ENCODE measurements at regions not wholly inside any gene's neighbourhood (a gene's known extent, or its start where the extent isn't known, plus 50 kb on each side); places are given as distances from the start of the nearest gene placed in this dataset.

DNA sequence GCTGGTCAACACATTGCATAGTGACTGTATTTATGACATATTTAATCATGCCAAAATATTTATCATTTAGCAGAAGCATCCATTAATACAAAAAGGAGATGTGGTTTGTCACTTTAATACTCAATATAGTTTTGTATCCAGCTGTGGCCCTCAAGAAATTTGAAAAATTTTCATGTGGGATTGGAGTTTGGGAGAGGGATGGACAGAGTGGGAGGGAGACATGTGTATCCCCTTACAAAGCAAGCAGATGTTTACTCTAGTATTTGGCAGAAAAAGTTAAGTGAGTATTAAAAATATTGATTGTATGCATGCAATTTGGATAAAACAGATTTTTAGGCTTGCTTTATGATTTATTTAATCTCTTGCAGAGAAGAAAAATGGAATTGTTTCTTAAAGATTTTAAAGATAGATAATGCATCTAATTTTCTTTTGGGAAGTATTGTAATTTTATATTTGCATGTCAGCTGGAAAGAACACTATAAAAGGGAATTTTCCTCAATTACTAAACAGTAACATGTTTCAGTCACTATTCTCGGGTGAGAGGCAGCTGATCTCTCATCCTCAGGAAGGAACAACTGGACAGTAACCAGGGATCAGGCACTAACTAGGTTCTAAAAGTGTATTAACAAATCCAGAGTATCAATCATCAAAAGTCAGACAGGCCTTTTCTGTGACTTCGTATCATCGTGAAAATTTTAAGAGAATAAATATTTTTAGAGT, 1184.7 kb upstream of the NXPH2 start:
- TF ChIP-seq, protein P1, sequence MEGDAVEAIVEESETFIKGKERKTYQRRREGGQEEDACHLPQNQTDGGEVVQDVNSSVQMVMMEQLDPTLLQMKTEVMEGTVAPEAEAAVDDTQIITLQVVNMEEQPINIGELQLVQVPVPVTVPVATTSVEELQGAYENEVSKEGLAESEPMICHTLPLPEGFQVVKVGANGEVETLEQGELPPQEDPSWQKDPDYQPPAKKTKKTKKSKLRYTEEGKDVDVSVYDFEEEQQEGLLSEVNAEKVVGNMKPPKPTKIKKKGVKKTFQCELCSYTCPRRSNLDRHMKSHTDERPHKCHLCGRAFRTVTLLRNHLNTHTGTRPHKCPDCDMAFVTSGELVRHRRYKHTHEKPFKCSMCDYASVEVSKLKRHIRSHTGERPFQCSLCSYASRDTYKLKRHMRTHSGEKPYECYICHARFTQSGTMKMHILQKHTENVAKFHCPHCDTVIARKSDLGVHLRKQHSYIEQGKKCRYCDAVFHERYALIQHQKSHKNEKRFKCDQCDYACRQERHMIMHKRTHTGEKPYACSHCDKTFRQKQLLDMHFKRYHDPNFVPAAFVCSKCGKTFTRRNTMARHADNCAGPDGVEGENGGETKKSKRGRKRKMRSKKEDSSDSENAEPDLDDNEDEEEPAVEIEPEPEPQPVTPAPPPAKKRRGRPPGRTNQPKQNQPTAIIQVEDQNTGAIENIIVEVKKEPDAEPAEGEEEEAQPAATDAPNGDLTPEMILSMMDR (IDR thresholded peaks at IDR 0.05): no peak
- no peak for TF ChIP-seq POLR2A (IDR thresholded peaks at IDR 0.05)

Data from vagina (tissue), 2 donors.